NCI-H2196 (cell line): ENCODE measurements at regions not wholly inside any gene's neighbourhood (a gene's known extent, or its start where the extent isn't known, plus 50 kb on each side); places are given as distances from the start of the nearest gene placed in this dataset.
"Not testable (repeated sequence)": the region's sequence is repeated elsewhere in the genome, so short reads cannot be mapped to it uniquely, and the experiment has no call there.

ENCODE experiments used
- DNase-seq: peaks from one replicate; lab custom pipeline; 2025; ENCODE audit not compliant: unreplicated experiment; lab: John Stamatoyannopoulos, UW

DNA sequence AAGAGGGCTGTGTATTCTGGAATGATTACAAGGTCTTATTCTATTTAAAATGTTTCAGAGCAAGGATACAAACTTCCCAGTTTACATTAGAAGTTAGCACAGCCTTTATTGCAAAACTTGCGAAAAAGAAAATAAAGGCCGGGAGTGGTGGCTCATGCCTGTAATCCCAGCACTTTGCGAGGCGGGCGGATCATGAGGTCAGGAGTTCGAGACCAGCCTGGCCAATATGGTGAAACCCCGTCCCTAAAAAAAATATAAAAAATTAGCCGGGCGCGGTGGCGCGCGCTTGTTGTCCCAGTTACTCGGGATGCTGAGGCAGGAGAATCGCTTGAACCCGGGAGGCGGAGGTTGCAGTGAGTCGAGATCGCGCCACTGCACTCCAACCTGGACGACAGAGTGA is 87.1 kb downstream of the TRIM27 start:
- DNase-seq, result not testable (repeated sequence)

GRCh38 chr6:28838289-28838633 is 85.5 kb downstream of the TRIM27 start:
- peak; percentile 71 for DNase-seq

GRCh38 chr6:28838634-28839442 is 84.9 kb downstream of the TRIM27 start:
- peak; percentile 63 for DNase-seq

DNA sequence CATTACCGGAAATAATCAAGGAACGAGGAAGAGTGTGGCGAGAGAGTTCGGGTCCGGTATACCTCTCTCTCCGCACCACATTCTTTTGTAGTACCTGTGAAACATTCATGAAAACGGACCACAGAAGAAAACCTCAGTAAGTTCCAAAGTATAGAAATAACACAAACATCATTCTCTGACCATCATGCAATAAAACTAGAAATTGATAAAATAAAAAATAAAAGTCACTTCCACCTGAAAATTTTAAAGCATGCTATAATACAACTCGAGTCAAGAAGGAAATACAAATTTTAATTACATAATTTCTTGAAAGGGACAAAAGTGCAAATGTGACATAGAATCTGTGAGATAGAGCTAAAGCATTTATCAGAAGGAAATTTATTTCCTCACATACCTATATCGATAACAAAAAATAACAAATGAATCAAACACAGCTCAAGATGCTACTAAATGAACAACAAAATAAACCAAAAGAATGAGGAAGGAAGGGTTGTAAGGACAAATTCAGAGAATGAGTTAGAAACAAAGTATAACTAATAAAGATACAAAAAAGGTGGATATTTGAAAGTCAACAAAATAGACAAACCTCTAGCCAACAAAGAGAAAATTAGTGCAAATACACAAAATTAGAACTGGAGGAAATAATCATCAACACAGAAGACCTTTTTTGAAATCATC is 84.2 kb downstream of the TRIM27 start:
- DNase-seq, result no peak

- no peak for DNase-seq
These were observed 82.5 kb downstream of the TRIM27 start for GRCh38 chr6:28841290-28841689.

DNA sequence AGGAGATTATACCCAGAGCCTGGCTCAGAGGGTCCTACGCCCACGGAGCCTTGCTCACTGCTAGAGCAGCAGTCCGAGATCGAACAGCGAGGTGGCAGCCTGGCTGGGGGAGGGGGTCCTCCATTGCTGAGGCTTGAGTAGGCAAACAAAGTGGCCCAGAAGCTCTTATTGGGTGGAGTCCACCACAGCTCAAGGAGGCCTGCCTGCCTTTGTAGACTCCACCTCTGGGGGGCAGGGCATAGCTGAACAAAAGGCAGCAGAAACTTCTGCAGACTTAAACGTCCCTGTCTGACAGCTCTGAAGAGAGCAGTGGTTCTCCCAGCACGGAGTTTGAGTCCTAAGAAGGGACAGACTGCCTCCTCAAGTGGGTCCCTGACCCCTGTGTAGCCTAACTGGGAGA is 75.0 kb downstream of the TRIM27 start:
- DNase-seq, result not testable (repeated sequence)
